GM18519 (cell line): ENCODE measurements at regions not wholly inside any gene's neighbourhood (a gene's known extent, or its start where the extent isn't known, plus 50 kb on each side); places are given as distances from the start of the nearest gene placed in this dataset.
"Not testable (repeated sequence)": the region's sequence is repeated elsewhere in the genome, so short reads cannot be mapped to it uniquely, and the experiment has no call there.

Experiments used
- ATAC-seq: cut with Tn5 transposase; IDR thresholded peaks from one replicate; pipeline ENCODE4 v1.9.1; 2021; ENCODE audit warnings: mild to moderate bottlenecking, moderate library complexity; ENCODE audit not compliant: unreplicated experiment, low FRiP score

- ATAC-seq: no peak
These were observed 90.4 kb downstream of the DLL1 start for GRCh38 chr6:170200458-170200891.

DNA sequence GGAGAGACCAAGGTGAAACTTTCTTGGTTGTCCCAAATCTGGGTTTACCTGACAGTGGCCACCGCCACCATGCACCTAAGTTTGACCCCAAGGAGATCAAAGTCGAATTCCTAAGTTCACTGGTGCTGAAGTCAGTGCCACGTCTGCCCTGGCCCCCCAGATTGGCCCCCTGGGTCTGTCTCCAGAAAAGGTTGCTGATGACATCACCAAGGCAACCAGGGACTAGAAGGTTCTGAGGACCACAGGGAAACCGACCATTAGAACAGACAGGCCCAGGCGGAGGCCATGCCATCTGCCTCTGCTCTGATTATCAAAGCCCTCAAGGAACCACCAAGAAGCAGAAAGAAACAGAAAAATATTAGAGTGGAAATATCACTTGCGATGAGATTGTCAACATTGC, 91.2 kb downstream of the DLL1 start:
- ATAC-seq: no peak

- ATAC-seq: no peak
These were observed 92.6 kb downstream of the DLL1 start for GRCh38 chr6:170198298-170198697.

- no peak for ATAC-seq
These were observed 97.5 kb downstream of the DLL1 start for GRCh38 chr6:170193326-170193821.

DNA sequence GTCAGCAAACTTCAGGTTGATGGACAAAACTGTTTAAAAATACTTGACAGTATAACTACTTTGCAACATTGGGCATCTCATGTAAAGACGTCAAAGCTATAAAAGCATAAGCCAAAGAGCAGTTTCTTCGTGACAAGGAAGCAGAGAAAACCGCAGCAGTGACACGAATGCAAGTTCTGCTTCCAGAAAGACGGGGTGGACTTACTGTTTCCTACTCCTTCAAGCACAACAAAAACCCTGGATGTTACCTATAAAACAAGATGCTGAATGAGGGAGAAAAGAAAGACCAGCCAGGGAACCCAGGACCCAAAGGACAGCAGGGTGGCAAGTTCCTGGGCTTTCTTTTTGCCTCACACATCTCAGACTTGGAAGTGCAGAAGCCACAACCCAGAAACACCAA, 98.0 kb downstream of the DLL1 start:
- ATAC-seq: no peak

DNA sequence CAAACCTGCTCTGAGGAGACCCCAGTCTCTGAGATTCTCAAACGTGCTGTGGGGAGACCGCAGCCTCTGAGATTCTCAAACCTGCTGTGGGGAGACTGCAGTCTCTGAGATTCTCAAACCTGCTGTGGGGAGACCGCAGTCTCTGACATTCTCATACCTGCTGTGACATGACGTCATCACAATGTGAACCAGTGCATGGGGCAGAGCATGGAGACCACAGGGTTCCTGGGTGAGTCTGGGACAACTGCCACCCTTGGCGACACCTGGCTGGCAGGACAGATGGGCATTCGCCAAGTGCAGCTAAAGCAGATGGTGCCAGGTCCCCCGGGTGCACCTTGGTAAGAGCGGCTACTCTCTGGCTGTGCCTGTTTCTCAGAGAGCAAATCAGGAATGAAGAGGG, 98.8 kb downstream of the DLL1 start:
- ATAC-seq: not testable (repeated sequence)

- no peak for ATAC-seq
These were observed 100.8 kb downstream of the DLL1 start for GRCh38 chr6:170190046-170190445.

DNA sequence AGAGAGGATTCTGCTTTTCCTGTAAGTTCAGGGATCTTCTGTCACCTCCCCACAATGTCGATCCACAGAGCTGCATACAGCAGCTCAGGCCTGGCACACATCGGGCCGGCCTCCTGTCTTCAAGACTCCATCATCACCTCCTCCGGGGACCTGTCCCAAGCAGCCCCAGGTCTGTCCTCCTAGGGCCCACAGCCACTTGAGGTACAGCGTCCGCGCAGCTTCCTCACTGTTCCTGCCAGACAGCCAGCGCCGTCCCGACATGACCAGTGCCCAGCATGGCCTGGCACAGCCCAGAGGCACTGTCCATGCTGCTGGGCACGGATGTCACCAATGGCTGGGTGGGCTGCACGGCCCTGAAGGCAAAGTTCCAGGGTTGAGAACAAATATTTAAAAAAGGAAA, 101.6 kb downstream of the DLL1 start:
- ATAC-seq: no peak

- ATAC-seq: no peak
These were observed 102.3 kb downstream of the DLL1 start for GRCh38 chr6:170188571-170189001.

GRCh38 chr6:170187669-170188566, 103.0 kb downstream of the DLL1 start:
- no peak for ATAC-seq

DNA sequence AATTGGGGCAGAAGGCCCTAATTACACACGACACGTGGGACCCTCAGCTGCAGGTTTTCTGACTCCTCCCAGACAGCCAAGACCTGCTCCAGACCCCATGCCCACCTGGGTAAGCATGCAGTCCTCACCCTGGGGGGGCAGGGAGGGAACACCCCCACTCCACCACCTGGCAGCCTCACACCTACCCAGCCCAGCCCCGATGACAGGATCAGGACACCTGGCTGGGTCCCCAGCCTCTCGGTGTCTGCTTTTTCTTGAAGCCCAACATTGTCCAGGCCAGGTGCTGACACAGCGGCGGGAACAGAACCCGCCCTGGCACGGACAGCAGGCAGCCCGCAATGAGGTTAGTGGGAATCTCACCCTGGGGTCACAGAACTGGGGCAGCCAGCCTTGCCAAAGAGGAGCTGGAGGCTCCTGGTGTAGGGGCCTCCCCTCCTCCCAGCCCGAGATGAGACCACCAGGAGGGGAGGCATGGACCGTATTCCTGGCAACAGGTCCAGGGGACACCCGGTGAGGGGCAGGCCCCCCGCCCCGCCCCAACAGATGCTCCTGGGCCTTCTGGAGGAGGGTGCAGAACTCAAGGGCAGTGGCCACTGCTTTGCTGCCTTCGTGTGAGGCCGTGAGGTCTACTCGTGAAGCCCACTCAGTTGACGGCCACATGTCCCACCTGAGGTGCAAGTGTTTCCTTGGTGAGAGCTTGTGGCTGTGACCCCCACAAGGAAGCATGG, 103.8 kb downstream of the DLL1 start:
- no peak for ATAC-seq

- no peak for ATAC-seq
These were observed 104.6 kb downstream of the DLL1 start for GRCh38 chr6:170186006-170186935.

DNA sequence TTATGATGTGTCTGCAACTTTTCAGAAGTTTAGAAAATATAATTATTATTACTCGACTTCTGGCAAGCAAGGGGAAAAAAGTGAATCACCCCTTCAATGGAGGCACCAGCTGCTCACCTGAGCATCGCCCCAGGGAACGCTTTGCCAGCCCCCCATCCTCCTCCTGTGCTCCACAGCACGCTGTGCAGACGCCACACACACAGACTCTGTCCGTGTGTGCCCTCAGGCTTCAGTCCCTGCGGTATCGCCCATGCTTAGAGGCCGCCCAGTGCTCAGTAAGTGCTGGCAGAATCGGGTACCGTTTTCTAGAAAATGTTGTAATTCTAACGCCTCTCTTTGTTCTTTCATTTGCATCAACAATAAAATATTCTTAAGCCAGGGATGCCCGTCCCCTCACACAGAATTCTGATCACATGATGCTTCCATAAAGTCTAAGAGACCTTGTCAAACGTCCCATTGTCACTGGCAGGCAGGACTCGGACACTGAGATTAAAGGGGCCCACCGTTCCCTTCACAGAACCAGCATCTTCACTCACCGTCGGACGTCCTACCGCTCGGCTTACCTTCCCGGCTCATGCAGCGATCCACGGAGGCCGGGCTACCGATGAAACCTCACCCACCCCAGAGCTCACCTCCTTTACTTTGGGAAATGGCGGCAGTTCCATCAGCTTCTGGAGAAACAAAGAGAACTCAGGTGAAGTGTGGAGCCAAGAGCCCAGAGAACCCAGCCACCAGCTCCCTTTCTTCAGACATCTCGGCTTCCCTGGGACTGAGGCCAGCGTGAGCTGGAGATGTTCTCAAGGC, 105.5 kb downstream of the DLL1 start:
- no peak for ATAC-seq

GRCh38 chr6:170184316-170184715, 106.6 kb downstream of the DLL1 start:
- ATAC-seq: no peak

- no peak for ATAC-seq
These were observed 107.4 kb downstream of the DLL1 start for GRCh38 chr6:170183521-170183920.

- no peak for ATAC-seq
These were observed 108.1 kb downstream of the DLL1 start for GRCh38 chr6:170182781-170183120.

- no peak for ATAC-seq
These were observed 108.6 kb downstream of the DLL1 start for GRCh38 chr6:170182093-170182780.

GRCh38 chr6:170181338-170181690, 109.6 kb downstream of the DLL1 start:
- no peak for ATAC-seq

- ATAC-seq: no peak
These were observed 110.1 kb downstream of the DLL1 start for GRCh38 chr6:170180671-170181337.
